VCaP (cell line): ENCODE measurements at regions not wholly inside any gene's neighbourhood (a gene's known extent, or its start where the extent isn't known, plus 50 kb on each side); places are given as distances from the start of the nearest gene placed in this dataset.

ENCODE experiments used
- H3K27ac ChIP-seq: fragments of 450-650 bp; 2 replicates; pipeline ENCODE4 v1.5.1; 2017
- CTCF ChIP-seq: fragments of 450-650 bp; conservative IDR thresholded peaks from 2 replicates; pipeline ENCODE4 v1.5.1; 2017; ENCODE audit warnings: mild to moderate bottlenecking, moderate library complexity

- no peak overlapping the region for H3K27ac ChIP-seq
- TF ChIP-seq CTCF: no peak
Measured at GRCh38 chr2:235274023-235274422, 219.8 kb upstream of the AGAP1 start.

- TF ChIP-seq CTCF: no peak
- no peak overlapping the region for H3K27ac ChIP-seq
Measured at GRCh38 chr2:235277485-235277884, 216.4 kb upstream of the AGAP1 start.

- no peak overlapping the region for H3K27ac ChIP-seq
- TF ChIP-seq CTCF: no peak
Measured at GRCh38 chr2:235278771-235279355, 215.0 kb upstream of the AGAP1 start.

- no peak overlapping the region for H3K27ac ChIP-seq
- no peak for TF ChIP-seq CTCF
Measured at GRCh38 chr2:235279965-235280364, 213.9 kb upstream of the AGAP1 start.

- H3K27ac ChIP-seq: no peak overlapping the region
- no peak for TF ChIP-seq CTCF
Measured at GRCh38 chr2:235283246-235283645, 210.6 kb upstream of the AGAP1 start.

- TF ChIP-seq CTCF: no peak
- no peak overlapping the region for H3K27ac ChIP-seq
Measured at GRCh38 chr2:235286622-235287374, 207.0 kb upstream of the AGAP1 start.

GRCh38 chr2:235287375-235287733, 206.5 kb upstream of the AGAP1 start:
- H3K27ac ChIP-seq: no peak overlapping the region
- TF ChIP-seq CTCF: no peak
